HCT116 (cell line): ENCODE measurements at regions not wholly inside any gene's neighbourhood (a gene's known extent, or its start where the extent isn't known, plus 50 kb on each side); places are given as distances from the start of the nearest gene placed in this dataset.

Source experiments
- ATAC-seq: fragments of 200-7000 bp; cut with Tn5 transposase; 2 replicates; pipeline ENCODE4 v1.9.1; 2020; ENCODE audit warnings: mild to moderate bottlenecking, moderate library complexity
- BruUV-seq: library from RNA; stranded (reverse); fragments of 400-500 nt; replicated peaks from 2 replicates; lab custom pipeline; 2021; lab: Mats Ljungman, UMichigan
- CTCF ChIA-PET: fragments of 300-600 bp; sonication (Branson Sonifier 250); formaldehyde crosslinking; loops from one replicate; lab custom pipeline; 2021; ENCODE audit warnings: antibody characterized with exemption; lab: Charles Lee
- POLR2A ChIA-PET: fragments of 300-600, 350-600 bp; sonication (Branson Sonifier 250); formaldehyde crosslinking; loops from one replicate; lab custom pipeline; 2021; ENCODE audit warnings: antibody characterized with exemption; lab: Charles Lee
- RAD21 ChIA-PET, 2 experiments: fragments of 300-600 bp; sonication (Branson Sonifier 250); formaldehyde crosslinking; loops; one replicate each; lab custom pipeline; 2023; ENCODE audit warnings: low total read pairs in 2 of 2; ENCODE audit not compliant: uncharacterized antibody in 2 of 2, unreplicated experiment in 2 of 2, low non-redundant PET in 1 of 2; lab: Charles Lee
- DNase-seq: peaks from one replicate; pipeline ENCODE4 v3.0.0-alpha.2; 2010; ENCODE audit warnings: low read depth, low spot score
- H2AFZ ChIP-seq: fragments of 200-600 bp; shearing (Covaris generic), sonication (generic); 2 replicates; pipeline ENCODE4 v1.6.1; 2017; ENCODE audit warnings: low read depth, mixed run types, mixed read lengths, antibody characterized with exemption, low read length; ENCODE audit not compliant: poor library complexity, severe bottlenecking
- H3K27ac ChIP-seq: 2 replicates; pipeline ENCODE4 v1.5.1; 2012; ENCODE audit warnings: low read depth, low read length
- H3K27me3 ChIP-seq: fragments of 200-600 bp; sonication (generic); 2 replicates; pipeline ENCODE4 v1.6.1; 2016; ENCODE audit warnings: mixed run types, low read length, mixed read lengths; ENCODE audit not compliant: insufficient read depth
- H3K36me3 ChIP-seq, 2 experiments: fragments of 200-500 bp in 1 of 2; fragments of 200-600 bp in 1 of 2; sonication (Bioruptor generic) in 1 of 2; sonication (generic) in 1 of 2; 2 replicates each; pipeline versions ENCODE4 v1.5.1 to v1.6.1; 2014 to 2016; ENCODE audit warnings: low read length in 2 of 2, inconsistent platforms in 1 of 2, mixed read lengths in 1 of 2, mixed run types in 1 of 2; ENCODE audit not compliant: insufficient read depth in 2 of 2, control insufficient read depth in 1 of 2
- H3K4me1 ChIP-seq, 2 experiments: fragments of 200-600 bp in 1 of 2; sonication (generic) in 1 of 2; 2 replicates each; pipeline versions ENCODE4 v1.5.1 to v1.6.1; 2012 to 2017; ENCODE audit warnings: low read length in 2 of 2, inconsistent platforms in 1 of 2, mild to moderate bottlenecking in 1 of 2, mixed read lengths in 1 of 2, mixed run types in 1 of 2, moderate library complexity in 1 of 2; ENCODE audit not compliant: insufficient read depth in 2 of 2, control insufficient read depth in 1 of 2
- H3K4me2 ChIP-seq: fragments of 200-600 bp; sonication (generic); 2 replicates; pipeline ENCODE4 v1.6.1; 2017; ENCODE audit warnings: mixed run types, low read length, mixed read lengths
- H3K4me3 ChIP-seq, 2 experiments: fragments of 200-600 bp in 1 of 2; sonication (generic) in 1 of 2; replicated peaks in 1 of 2; 2 replicates each; pipeline ENCODE4 v1.5.1; 2011 to 2016; ENCODE audit warnings: low read length in 2 of 2, control low read depth in 1 of 2, low read depth in 1 of 2, mild to moderate bottlenecking in 1 of 2, mixed read lengths in 1 of 2, mixed run types in 1 of 2
- H3K79me2 ChIP-seq: fragments of 200-600 bp; sonication (generic); 2 replicates; pipeline ENCODE4 v1.6.1; 2017; ENCODE audit warnings: mild to moderate bottlenecking, mixed run types, low read length, moderate library complexity, mixed read lengths; ENCODE audit not compliant: insufficient read depth
- H3K9ac ChIP-seq: fragments of 200-600 bp; sonication (generic); 2 replicates; pipeline ENCODE4 v1.6.1; 2016; ENCODE audit warnings: low read length, mixed read lengths
- H3K9me2 ChIP-seq: fragments of 200-600 bp; sonication (generic), shearing (Covaris generic); 2 replicates; pipeline ENCODE4 v1.6.1; 2017; ENCODE audit warnings: mixed run types, mild to moderate bottlenecking, moderate library complexity; ENCODE audit not compliant: insufficient read depth
- H3K9me3 ChIP-seq, 2 experiments: fragments of 200-500 bp in 1 of 2; fragments of 200-600 bp in 1 of 2; sonication (Bioruptor generic) in 1 of 2; sonication (generic) in 1 of 2; 2 replicates each; pipeline ENCODE4 v1.6.1; 2014 to 2017; ENCODE audit warnings: low read length in 2 of 2, mixed read lengths in 2 of 2, inconsistent platforms in 1 of 2, low read depth in 1 of 2, mild to moderate bottlenecking in 1 of 2, mixed run types in 1 of 2, moderate library complexity in 1 of 2; ENCODE audit not compliant: control insufficient read depth in 1 of 2, insufficient read depth in 1 of 2
- H4K20me1 ChIP-seq: fragments of 200-600 bp; sonication (generic), shearing (Covaris generic); 2 replicates; pipeline ENCODE4 v1.6.1; 2017; ENCODE audit warnings: mixed run types, mild to moderate bottlenecking, moderate library complexity; ENCODE audit not compliant: insufficient read depth
- ATF3 ChIP-seq: IDR thresholded peaks from 2 replicates; pipeline ENCODE4 v1.6.1; 2012
- CEBPB ChIP-seq: IDR thresholded peaks from 2 replicates; pipeline ENCODE4 v1.6.1; 2012; ENCODE audit warnings: low read depth
- CTCF ChIP-seq, 3 experiments: fragments of 200-600 bp in 1 of 3; sonication (generic) in 1 of 3; IDR thresholded peaks in 2 of 3; conservative IDR thresholded peaks in 1 of 3; 2 replicates each; pipeline ENCODE4 v1.5.1; 2012 to 2017; ENCODE audit warnings: low read depth in 2 of 3, low read length in 2 of 3, antibody characterized with exemption in 1 of 3, borderline replicate concordance in 1 of 3, control low read depth in 1 of 3, mild to moderate bottlenecking in 1 of 3, mixed read lengths in 1 of 3, mixed run types in 1 of 3, moderate library complexity in 1 of 3; ENCODE audit not compliant: insufficient read depth in 1 of 3
- ELF1 ChIP-seq: IDR thresholded peaks from 2 replicates; pipeline ENCODE4 v1.6.1; 2012; ENCODE audit warnings: low read depth, borderline replicate concordance
- EZH2 ChIP-seq: fragments of 200-600 bp; sonication (generic); IDR thresholded peaks from 2 replicates; pipeline ENCODE4 v1.6.1; 2017; ENCODE audit warnings: antibody characterized with exemption, mixed run types
- EZH2phosphoT487 ChIP-seq: fragments of 200-600 bp; IDR thresholded peaks from 2 replicates; pipeline ENCODE4 v1.6.1; 2018; ENCODE audit warnings: antibody characterized with exemption, borderline replicate concordance
- FOSL1 ChIP-seq: IDR thresholded peaks from 2 replicates; pipeline ENCODE4 v1.6.1; 2012; ENCODE audit warnings: low read depth
- MAX ChIP-seq: IDR thresholded peaks from 2 replicates; pipeline ENCODE4 v1.6.1; 2012
- POLR2A ChIP-seq: IDR thresholded peaks from 2 replicates; pipeline ENCODE4 v1.7.0; 2011; ENCODE audit warnings: borderline replicate concordance; ENCODE audit not compliant: insufficient read depth, insufficient read length; ENCODE audit errors: extremely low read depth
- RAD21 ChIP-seq: IDR thresholded peaks from 2 replicates; pipeline ENCODE4 v1.6.1; 2012; ENCODE audit warnings: low read depth, mild to moderate bottlenecking
- REST ChIP-seq: IDR thresholded peaks from 2 replicates; pipeline ENCODE4 v1.6.1; 2012; ENCODE audit warnings: low read depth
- SIN3A ChIP-seq: IDR thresholded peaks from 2 replicates; pipeline ENCODE4 v1.6.1; 2012; ENCODE audit warnings: low read depth
- SRF ChIP-seq: IDR thresholded peaks from 2 replicates; pipeline ENCODE4 v1.6.1; 2012; ENCODE audit warnings: low read depth
- TCF7L2 ChIP-seq: IDR thresholded peaks from 2 replicates; pipeline ENCODE4 v1.7.0; 2011; ENCODE audit warnings: borderline replicate concordance, inconsistent platforms; ENCODE audit not compliant: insufficient read depth, insufficient read length; ENCODE audit errors: extremely low read depth
- YY1 ChIP-seq: IDR thresholded peaks from 2 replicates; pipeline ENCODE4 v1.6.1; 2011; ENCODE audit warnings: low read length, low read depth, moderate library complexity, mild to moderate bottlenecking; ENCODE audit not compliant: insufficient replicate concordance; ENCODE audit errors: extremely low read depth
- ZBTB33 ChIP-seq: IDR thresholded peaks from 2 replicates; pipeline ENCODE4 v1.6.1; 2011; ENCODE audit warnings: mild to moderate bottlenecking, low read length, moderate library complexity; ENCODE audit not compliant: insufficient replicate concordance; ENCODE audit errors: extremely low read depth
- ZNF274 ChIP-seq: fragments of 200-500 bp; sonication (Bioruptor generic); IDR thresholded peaks from 2 replicates; pipeline ENCODE4 v1.6.1; 2014; ENCODE audit warnings: mild to moderate bottlenecking, low read depth, low read length, inconsistent platforms
- intact Hi-C: fragments of 100-400 bp; cut with micrococcal nuclease; formaldehyde crosslinking; loops from 2 replicates; pipeline ENCODE4 v1.10.0; 2022

GRCh38 chrX:37943554-37944344, 62.6 kb upstream of the SYTL5 start:
- RAD21 ChIA-PET, result no interaction called here

More at GRCh38 chrX:37943554-37944344, 62.6 kb upstream of the SYTL5 start:
- POLR2A ChIA-PET, result no interaction called here
- no peak for TF ChIP-seq EZH2phosphoT487
- no peak for TF ChIP-seq ZNF274
- no peak for TF ChIP-seq ATF3
- TF ChIP-seq ELF1, result no peak
- TF ChIP-seq SIN3A, result no peak
- TF ChIP-seq RAD21, result no peak
- no peak for TF ChIP-seq CEBPB
- TF ChIP-seq FOSL1, result no peak
- TF ChIP-seq ZBTB33, result no peak
- no peak for TF ChIP-seq SRF
- TF ChIP-seq CTCF (IDR thresholded peaks at IDR 0.05 in 2 of 3, conservative IDR thresholded peaks at IDR 0.05 in 1 of 3; ENCODE audit: borderline replicate concordance in 1 of 3, insufficient read depth in 1 of 3, low read depth in 2 of 3, low read length in 2 of 3), result no peak
- no peak for TF ChIP-seq REST
- TF ChIP-seq MAX, result no peak
- TF ChIP-seq POLR2A, result no peak
- TF ChIP-seq YY1, result no peak
- no peak for TF ChIP-seq EZH2
- TF ChIP-seq TCF7L2, result no peak
- TF ChIP-seq, all 23 proteins: peak for 0
- Histone ChIP-seq H3K4me2 (no peak overlapping the region), H2AFZ (no peak overlapping the region), H3K36me3 (no peaks in the 10 kb centered on the region), H4K20me1 (no peaks in the 10 kb centered on the region), H3K79me2 (no peaks in the 10 kb centered on the region), H3K4me1 (no peaks in the 10 kb centered on the region), H3K9ac (no peak overlapping the region), H3K9me3 (no peaks in the 10 kb centered on the region), H3K27ac (no peak overlapping the region), H3K27me3 (no peaks in the 10 kb centered on the region), H3K4me3 (no peak overlapping the region), H3K9me2 (no peaks in the 10 kb centered on the region)
- intact Hi-C loops, result no loop called here
- no peak for ATAC-seq
- BruUV-seq, result no TSS peak
- no peak for DNase-seq
- CTCF ChIA-PET, result no interaction called here
